ENCODE measurements at regions not wholly inside any gene's neighbourhood (a gene's known extent, or its start where the extent isn't known, plus 50 kb on each side); places are given as distances from the start of the nearest gene placed in this dataset.

DNA sequence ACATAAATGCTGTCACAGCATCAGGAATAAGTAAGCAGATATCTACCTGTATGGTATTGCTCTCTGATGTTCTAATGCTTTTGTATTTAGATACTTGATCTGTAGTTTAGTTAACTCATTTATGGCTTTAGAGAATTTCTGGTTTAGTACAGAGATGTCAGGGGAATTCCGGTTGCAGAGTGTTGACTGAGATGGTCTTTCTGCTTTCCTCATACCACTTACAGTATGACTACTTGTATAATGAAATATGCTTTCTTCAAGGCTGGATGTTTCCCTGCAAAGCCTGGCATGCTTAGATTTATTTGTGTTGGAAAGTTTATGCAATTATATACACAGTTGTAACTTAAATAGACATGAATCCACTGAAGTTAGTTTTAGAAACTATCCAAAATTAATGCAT is 278.4 kb downstream of the CDH26 start:
- H3K27me3 ChIP-seq (ENCODE audit: control insufficient read depth, insufficient read depth, low read length): no peaks in the 10 kb centered on the region
- FAIRE-seq (no peak), DNase-seq (no peak)
- H3K27ac ChIP-seq (ENCODE audit: low read depth in 2 of 2, low read length in 2 of 2): no peak overlapping the region
- H3K4me1 ChIP-seq (ENCODE audit: control insufficient read depth in 2 of 3, insufficient read depth in 2 of 3, low read depth in 1 of 3, low read length in 3 of 3): no peaks in the 10 kb centered on the region
- intact Hi-C loops (cut with DNase I): no loop called here
- H3K9ac ChIP-seq (ENCODE audit: low read length in 3 of 3): no peak overlapping the region
- H3K36me3 ChIP-seq (ENCODE audit: control insufficient read depth in 2 of 3, insufficient read depth in 3 of 3, low read length in 3 of 3): no peaks in the 10 kb centered on the region
- no peak overlapping the region for H3K4me3 ChIP-seq (ENCODE audit: low read length in 3 of 3)
- TF ChIP-seq CTCF (IDR thresholded peaks at IDR 0.05; ENCODE audit: borderline replicate concordance, extremely low read depth, insufficient read depth): no peak
- H3K9me3 ChIP-seq (ENCODE audit: control insufficient read depth in 2 of 3, insufficient read depth in 1 of 3, low read length in 3 of 3): no peaks in the 10 kb centered on the region

DNA sequence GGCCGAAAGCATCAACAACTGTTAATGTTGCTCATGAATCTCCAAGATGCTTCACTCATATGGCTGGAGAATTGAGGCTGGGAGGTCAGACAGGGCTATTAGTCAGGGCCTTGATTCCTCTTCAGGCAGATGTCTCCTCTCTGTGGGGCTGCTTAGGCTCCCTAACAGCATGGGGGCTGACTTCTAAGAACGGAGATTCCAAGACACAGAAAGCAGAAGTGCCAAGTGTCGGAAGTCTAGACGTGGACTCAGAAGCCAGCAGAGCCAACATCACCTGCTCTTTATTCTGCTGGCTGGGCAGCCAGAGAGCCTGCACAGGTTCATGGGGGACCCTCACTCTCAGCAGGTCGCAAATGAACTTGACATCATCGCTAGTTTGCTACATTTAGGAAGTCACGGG is 279.8 kb downstream of the CDH26 start:
- Histone ChIP-seq H3K27ac (ENCODE audit: low read depth in 2 of 2, low read length in 2 of 2) (no peak overlapping the region), H3K4me1 (ENCODE audit: control insufficient read depth in 2 of 3, insufficient read depth in 2 of 3, low read depth in 1 of 3, low read length in 3 of 3) (no peaks in the 10 kb centered on the region), H3K27me3 (ENCODE audit: control insufficient read depth, insufficient read depth, low read length) (no peaks in the 10 kb centered on the region), H3K9ac (ENCODE audit: low read length in 3 of 3) (no peak overlapping the region), H3K36me3 (ENCODE audit: control insufficient read depth in 2 of 3, insufficient read depth in 3 of 3, low read length in 3 of 3) (no peaks in the 10 kb centered on the region), H3K4me3 (ENCODE audit: low read length in 3 of 3) (no peak overlapping the region), H3K9me3 (ENCODE audit: control insufficient read depth in 2 of 3, insufficient read depth in 1 of 3, low read length in 3 of 3) (no peaks in the 10 kb centered on the region)
- TF ChIP-seq CTCF (IDR thresholded peaks at IDR 0.05; ENCODE audit: borderline replicate concordance, extremely low read depth, insufficient read depth): no peak
- intact Hi-C loops (cut with DNase I): no loop called here
- FAIRE-seq: no peak
- DNase-seq: no peak

DNA sequence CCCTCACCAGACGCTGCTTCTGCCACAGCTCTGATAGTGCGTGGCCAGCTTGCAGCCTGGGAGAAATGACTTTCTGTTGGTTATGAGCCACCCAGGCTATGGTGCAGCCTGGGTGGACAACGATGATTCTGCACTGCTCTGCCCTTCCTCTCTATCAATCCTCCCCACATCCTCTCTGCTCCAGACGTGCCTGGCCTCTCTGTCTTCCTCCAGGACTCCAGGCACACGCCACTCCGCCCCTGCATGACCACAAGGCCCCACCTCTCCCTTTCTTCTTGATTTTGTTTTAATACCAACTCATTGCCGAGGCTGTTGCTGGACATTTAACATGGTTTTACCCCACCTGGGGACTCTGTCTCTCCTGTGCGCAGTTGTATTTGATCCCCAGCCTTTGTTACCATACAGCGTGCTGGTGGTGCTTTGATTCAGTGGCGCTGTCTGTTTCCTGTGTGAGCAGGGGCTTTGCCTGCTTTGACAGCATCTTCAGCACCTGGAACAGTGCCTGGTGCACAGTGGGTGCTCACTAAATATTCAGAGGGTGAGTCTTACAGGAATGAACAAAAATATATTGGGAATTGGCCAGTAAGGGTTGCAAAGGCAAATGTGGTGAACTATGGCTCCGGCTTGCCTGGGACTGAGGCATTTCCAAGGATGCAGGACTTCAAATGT is 280.9 kb downstream of the CDH26 start:
- intact Hi-C loops (cut with DNase I): no loop called here
- no peak overlapping the region for H3K4me3 ChIP-seq (ENCODE audit: low read length in 3 of 3)
- no peak for FAIRE-seq
- TF ChIP-seq CTCF (IDR thresholded peaks at IDR 0.05; ENCODE audit: borderline replicate concordance, extremely low read depth, insufficient read depth): no peak
- H3K9me3 ChIP-seq (ENCODE audit: control insufficient read depth in 2 of 3, insufficient read depth in 1 of 3, low read length in 3 of 3): no peaks in the 10 kb centered on the region
- H3K9ac ChIP-seq (ENCODE audit: low read length in 3 of 3): no peak overlapping the region
- H3K27me3 ChIP-seq (ENCODE audit: control insufficient read depth, insufficient read depth, low read length): no peaks in the 10 kb centered on the region
- no peak overlapping the region for H3K27ac ChIP-seq (ENCODE audit: low read depth in 2 of 2, low read length in 2 of 2)
- no peaks in the 10 kb centered on the region for H3K36me3 ChIP-seq (ENCODE audit: control insufficient read depth in 2 of 3, insufficient read depth in 3 of 3, low read length in 3 of 3)
- no peak for DNase-seq
- H3K4me1 ChIP-seq (ENCODE audit: control insufficient read depth in 2 of 3, insufficient read depth in 2 of 3, low read depth in 1 of 3, low read length in 3 of 3): no peaks in the 10 kb centered on the region

DNA sequence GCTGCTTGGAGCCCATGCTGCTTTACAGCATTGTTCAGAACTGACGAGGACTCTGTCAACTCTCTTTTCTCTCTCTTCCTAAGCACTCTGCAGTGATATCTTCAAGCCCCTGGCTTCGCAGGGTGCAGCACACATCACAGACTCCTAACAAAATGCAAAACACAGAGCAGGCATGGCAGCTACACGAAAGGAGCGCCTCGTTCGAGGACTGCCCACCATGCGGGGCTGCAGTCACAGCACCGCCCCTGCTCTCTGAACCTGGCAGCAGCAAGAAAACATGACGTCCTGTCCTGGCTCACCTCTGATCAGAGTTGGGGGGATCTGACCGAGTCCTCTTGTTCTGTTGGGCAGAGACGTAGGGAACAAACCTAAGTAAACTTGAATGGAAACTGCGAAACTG is 281.7 kb downstream of the CDH26 start:
- no peak for FAIRE-seq
- intact Hi-C loops (cut with DNase I): no loop called here
- TF ChIP-seq CTCF (IDR thresholded peaks at IDR 0.05; ENCODE audit: borderline replicate concordance, extremely low read depth, insufficient read depth): no peak

More for the DNA sequence above, 281.7 kb downstream of the CDH26 start:
- H3K36me3 ChIP-seq (ENCODE audit: control insufficient read depth in 2 of 3, insufficient read depth in 3 of 3, low read length in 3 of 3): no peaks in the 10 kb centered on the region
- no peak overlapping the region for H3K4me3 ChIP-seq (ENCODE audit: low read length in 3 of 3)
- no peaks in the 10 kb centered on the region for H3K27me3 ChIP-seq (ENCODE audit: control insufficient read depth, insufficient read depth, low read length)
- no peak overlapping the region for H3K9ac ChIP-seq (ENCODE audit: low read length in 3 of 3)
- no peaks in the 10 kb centered on the region for H3K9me3 ChIP-seq (ENCODE audit: control insufficient read depth in 2 of 3, insufficient read depth in 1 of 3, low read length in 3 of 3)
- DNase-seq: no peak
- H3K27ac ChIP-seq (ENCODE audit: low read depth in 2 of 2, low read length in 2 of 2): no peak overlapping the region
- H3K4me1 ChIP-seq (ENCODE audit: control insufficient read depth in 2 of 3, insufficient read depth in 2 of 3, low read depth in 1 of 3, low read length in 3 of 3): no peaks in the 10 kb centered on the region

Measured in kidney (tissue), 13 donors.